Omental fat pad (tissue), 3 donors: ENCODE measurements at regions not wholly inside any gene's neighbourhood (a gene's known extent, or its start where the extent isn't known, plus 50 kb on each side); places are given as distances from the start of the nearest gene placed in this dataset.

Source experiments
- ATAC-seq: fragments of 150-250 bp; one replicate; pipeline ENCODE4 v1.9.1; 2016; ENCODE audit warnings: mild to moderate bottlenecking, moderate library complexity; ENCODE audit not compliant: low FRiP score
- DNase-seq: peaks from one replicate; pipeline ENCODE4 v3.0.0-alpha.2; 2019; ENCODE audit warnings: low spot score
- TF ChIP-seq, protein P1 (sequence below), 3 donors: fragments of 450-650 bp; IDR thresholded peaks; one replicate each; pipeline ENCODE4 v1.5.1; 2016 to 2017; ENCODE audit warnings: antibody characterized with exemption in 3 of 3, mild to moderate bottlenecking in 3 of 3, moderate library complexity in 2 of 3

DNA sequence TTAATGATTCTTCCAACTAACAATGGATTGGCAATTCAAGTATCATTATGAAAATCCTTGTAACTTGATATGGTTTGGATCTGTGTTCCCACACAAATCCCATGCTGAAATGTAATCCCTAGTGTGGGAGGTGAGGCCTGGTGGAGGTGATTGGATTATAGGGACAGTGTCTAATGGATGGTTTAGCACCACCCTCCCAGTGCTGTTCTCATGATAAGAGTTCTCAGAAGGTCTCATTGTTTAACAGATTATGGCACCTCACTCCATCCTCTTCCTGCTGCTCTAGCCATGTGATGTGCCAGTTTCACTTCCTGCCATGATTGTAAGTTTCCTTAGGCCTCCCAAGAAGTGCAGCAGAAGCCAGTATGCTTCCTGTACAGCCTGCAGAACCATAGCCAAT lies 1116.2 kb upstream of the EDIL3 start:
- TF ChIP-seq, protein P1, sequence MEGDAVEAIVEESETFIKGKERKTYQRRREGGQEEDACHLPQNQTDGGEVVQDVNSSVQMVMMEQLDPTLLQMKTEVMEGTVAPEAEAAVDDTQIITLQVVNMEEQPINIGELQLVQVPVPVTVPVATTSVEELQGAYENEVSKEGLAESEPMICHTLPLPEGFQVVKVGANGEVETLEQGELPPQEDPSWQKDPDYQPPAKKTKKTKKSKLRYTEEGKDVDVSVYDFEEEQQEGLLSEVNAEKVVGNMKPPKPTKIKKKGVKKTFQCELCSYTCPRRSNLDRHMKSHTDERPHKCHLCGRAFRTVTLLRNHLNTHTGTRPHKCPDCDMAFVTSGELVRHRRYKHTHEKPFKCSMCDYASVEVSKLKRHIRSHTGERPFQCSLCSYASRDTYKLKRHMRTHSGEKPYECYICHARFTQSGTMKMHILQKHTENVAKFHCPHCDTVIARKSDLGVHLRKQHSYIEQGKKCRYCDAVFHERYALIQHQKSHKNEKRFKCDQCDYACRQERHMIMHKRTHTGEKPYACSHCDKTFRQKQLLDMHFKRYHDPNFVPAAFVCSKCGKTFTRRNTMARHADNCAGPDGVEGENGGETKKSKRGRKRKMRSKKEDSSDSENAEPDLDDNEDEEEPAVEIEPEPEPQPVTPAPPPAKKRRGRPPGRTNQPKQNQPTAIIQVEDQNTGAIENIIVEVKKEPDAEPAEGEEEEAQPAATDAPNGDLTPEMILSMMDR (IDR thresholded peaks at IDR 0.05): no peak
- DNase-seq: no peak
- no peak for ATAC-seq

DNA sequence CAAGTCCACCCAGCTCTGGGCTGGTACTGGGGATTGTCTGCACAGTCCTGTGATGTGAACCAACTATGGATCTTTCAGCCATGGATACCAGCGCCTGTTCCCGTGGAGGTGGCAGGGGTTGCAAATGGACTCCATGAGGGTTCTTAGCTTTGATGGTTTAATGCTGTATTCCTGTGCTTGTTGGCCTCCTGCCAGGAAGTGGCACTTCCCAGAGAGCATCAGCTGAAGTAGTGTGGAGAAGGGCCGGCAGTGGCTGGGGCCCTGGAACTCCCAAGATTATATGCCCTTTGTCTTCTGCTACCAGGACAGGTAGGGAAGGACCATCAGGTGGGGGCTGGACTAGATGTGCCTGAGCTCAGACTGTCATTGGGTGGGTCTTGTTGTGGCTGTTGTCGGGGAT lies 1104.8 kb upstream of the COX7C start:
- DNase-seq (no peak), ATAC-seq (no peak)
- TF ChIP-seq, protein P1 (IDR thresholded peaks at IDR 0.05): no peak

DNA sequence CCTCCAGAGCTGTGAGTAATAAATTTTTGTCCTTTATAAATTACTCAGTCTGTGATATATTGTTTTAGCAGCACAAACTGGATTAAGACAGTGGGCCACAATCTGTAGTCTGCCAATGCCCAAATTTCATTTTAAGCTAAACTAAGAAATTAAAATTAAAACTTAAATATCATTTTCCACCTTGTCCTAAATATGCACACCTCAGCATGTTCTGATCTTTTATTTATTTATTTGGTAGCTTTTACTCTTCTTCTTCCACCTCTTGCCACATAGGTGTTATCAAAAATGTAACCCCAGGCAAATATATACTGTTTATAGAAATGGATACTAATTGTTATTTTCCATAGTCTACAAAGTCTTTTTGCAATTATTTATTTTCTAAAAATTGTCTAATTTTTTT lies 1102.2 kb upstream of the COX7C start:
- ATAC-seq: no peak

DNA sequence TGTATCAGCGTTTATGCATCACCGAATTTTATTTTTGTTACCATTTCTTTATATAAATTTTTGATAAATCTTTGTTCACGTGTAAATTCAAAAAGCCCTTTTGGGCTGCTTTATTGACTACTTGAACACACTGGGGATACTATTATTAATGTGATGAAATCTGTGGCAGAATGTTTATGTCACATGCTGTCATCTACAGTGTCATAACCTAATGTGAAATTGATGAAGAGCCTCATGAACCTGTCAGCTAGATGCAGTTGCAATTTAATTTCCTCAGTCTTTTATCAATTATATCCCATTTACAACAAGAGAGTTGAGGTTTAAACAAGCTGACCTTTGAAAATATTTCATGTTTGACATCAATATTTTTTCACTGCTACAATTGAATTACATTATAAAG lies 1100.4 kb upstream of the COX7C start:
- TF ChIP-seq, protein P1 (IDR thresholded peaks at IDR 0.05): no peak
- no peak for ATAC-seq
- no peak for DNase-seq

More for the DNA sequence above, 1102.2 kb upstream of the COX7C start:
- TF ChIP-seq, protein P1 (IDR thresholded peaks at IDR 0.05): no peak
- no peak for DNase-seq

DNA sequence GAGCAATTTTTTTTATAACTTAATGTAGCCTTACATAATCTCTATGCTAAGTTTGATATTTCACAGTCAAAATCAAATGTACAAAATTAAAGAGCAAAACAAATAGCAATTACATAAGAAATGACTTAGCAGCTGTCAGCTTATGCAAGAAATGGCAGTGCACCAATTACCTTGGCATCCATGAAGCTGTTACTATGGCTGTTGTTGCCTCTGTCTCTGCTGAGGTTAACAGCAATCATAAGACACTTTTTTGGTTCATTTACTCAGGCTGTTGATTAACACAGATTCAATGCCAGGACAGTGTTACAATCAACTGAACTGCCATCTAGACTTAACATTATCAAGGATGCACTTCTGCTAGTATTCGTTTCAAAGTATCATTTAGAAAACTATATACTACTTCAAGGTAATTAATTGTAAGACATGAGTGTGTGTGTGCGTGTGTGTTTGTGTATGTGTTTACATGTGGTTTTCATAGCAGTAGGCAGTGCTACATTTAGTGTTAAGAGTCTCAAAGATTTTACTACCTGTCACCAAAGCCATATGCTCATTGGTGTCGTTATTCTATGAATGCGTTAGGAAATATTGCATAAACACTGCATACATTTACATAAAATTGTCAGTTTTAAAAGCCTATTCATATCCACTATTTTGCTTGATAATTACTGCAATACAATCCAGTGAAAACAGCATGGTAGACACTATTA lies 1084.2 kb upstream of the COX7C start:
- TF ChIP-seq, protein P1 (IDR thresholded peaks at IDR 0.05): no peak
- ATAC-seq: no peak
- no peak for DNase-seq

DNA sequence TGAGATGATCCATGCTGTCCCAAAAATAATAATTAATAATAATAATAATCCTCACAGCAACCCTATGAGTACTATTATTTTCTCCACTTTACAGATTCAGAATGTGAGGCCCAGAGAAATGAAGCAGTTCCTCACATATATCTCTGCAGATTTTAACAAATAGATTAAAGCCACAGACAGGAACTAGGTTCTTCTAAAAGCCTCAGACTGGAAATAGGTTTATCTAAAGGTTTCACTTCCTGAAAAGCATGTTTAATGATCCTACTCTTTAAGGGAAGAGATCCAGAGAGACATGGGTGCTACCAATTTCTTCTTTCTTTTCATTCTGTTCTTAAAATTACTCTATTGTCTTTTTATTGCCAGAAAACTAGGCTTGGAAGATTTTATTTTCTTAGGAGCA lies 1079.4 kb upstream of the COX7C start:
- ATAC-seq (no peak), DNase-seq (no peak)
- TF ChIP-seq, protein P1 (IDR thresholded peaks at IDR 0.05): no peak

DNA sequence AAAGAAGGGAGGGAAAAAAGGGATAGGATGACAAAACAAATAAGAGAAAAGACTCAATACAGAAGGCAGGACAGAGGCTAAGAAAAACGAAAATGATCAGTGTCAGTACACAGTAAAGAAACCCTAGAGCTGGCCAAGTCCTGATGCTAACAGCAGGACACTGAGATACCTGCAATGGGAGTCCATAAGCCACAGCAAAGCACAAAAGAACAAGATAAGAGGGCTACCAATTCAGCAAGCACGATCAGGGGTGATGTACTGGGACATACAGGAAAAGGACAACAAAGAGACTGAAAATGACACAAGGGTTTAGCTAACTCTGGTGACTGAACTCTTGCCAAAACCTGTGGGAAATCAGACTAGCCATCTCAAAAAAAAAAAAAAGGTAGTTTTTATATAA lies 1072.6 kb upstream of the COX7C start:
- no peak for DNase-seq
- no peak for ATAC-seq
- TF ChIP-seq, protein P1 (IDR thresholded peaks at IDR 0.05): no peak
